Activated CD4-positive, alpha-beta T cell treated with anti-CD3 and anti-CD28 coated beads for 36 hours (primary cell): ENCODE measurements at regions not wholly inside any gene's neighbourhood (a gene's known extent, or its start where the extent isn't known, plus 50 kb on each side); places are given as distances from the start of the nearest gene placed in this dataset.

ENCODE experiments used
- ATAC-seq: fragments of 200-7000 bp; cut with Tn5 transposase; one replicate; pipeline ENCODE4 v1.10.0; 2021; ENCODE audit warnings: mild to moderate bottlenecking, moderate library complexity
- CTCF ChIA-PET: fragments of 350-600 bp; sonication (Branson Sonifier 250); formaldehyde crosslinking; loops from one replicate; lab custom pipeline; 2021; ENCODE audit warnings: antibody characterized with exemption; lab: Charles Lee
- POLR2A ChIA-PET: fragments of 350-600 bp; sonication (Branson Sonifier 250); formaldehyde crosslinking; loops from one replicate; lab custom pipeline; 2021; ENCODE audit warnings: antibody characterized with exemption, inconsistent platforms; lab: Charles Lee
- DNase-seq: peaks from one replicate; pipeline ENCODE4 v3.0.0-alpha.2; 2020
- H3K27ac Mint-ChIP-seq: one replicate; pipeline ENCODE4 v1.8.0; 2021; ENCODE audit warnings: mixed read lengths
- H3K27me3 Mint-ChIP-seq: one replicate; pipeline ENCODE4 v1.8.0; 2021; ENCODE audit warnings: mixed read lengths
- H3K36me3 Mint-ChIP-seq: one replicate; pipeline ENCODE4 v1.8.0; 2021; ENCODE audit warnings: low read depth, mixed read lengths
- H3K4me1 Mint-ChIP-seq: one replicate; pipeline ENCODE4 v1.8.0; 2021; ENCODE audit warnings: mixed read lengths
- H3K4me3 Mint-ChIP-seq: one replicate; pipeline ENCODE4 v1.8.0; 2021; ENCODE audit warnings: mild to moderate bottlenecking, moderate library complexity, mixed read lengths
- H3K9me3 Mint-ChIP-seq: one replicate; pipeline ENCODE4 v1.8.0; 2021; ENCODE audit warnings: low read depth, mixed read lengths
- intact Hi-C, 2 experiments: fragments of 100-400 bp; cut with DNase I in 1 of 2; cut with micrococcal nuclease in 1 of 2; formaldehyde crosslinking; loops; one replicate each; pipeline versions ENCODE4 v1.14.2 to v1.15.1; 2022 to 2024; cut with DNase I, micrococcal nuclease

GRCh38 chr2:4354164-4354563 lies 650.8 kb downstream of the DCDC2C start:
- intact Hi-C loops, result no loop called here
- DNase-seq, result no peak
- no peaks in the 10 kb centered on the region for H3K4me1 Mint-ChIP-seq
- no peak overlapping the region for H3K4me3 Mint-ChIP-seq
- no peak for ATAC-seq
- POLR2A ChIA-PET, result no interaction called here
- H3K36me3 Mint-ChIP-seq, result no peaks in the 10 kb centered on the region
- CTCF ChIA-PET, result interaction anchor here (0.6 kb wide), 3 partner anchors 51 to 348 kb away, joined by 3 to 4 read pairs (median 3); no protein-coding TSS in a partner anchor
- peaks cover 14% of the 10 kb centered on the region for H3K9me3 Mint-ChIP-seq
- no peaks in the 10 kb centered on the region for H3K27me3 Mint-ChIP-seq
- H3K27ac Mint-ChIP-seq, result no peak overlapping the region

GRCh38 chr2:4354678-4355077 lies 651.3 kb downstream of the DCDC2C start:
- intact Hi-C loops, result no loop called here
- H3K4me3 Mint-ChIP-seq, result no peak overlapping the region
- no peaks in the 10 kb centered on the region for H3K36me3 Mint-ChIP-seq
- no peaks in the 10 kb centered on the region for H3K4me1 Mint-ChIP-seq
- no peak for ATAC-seq
- DNase-seq, result peak; percentile 24
- ChIA-PET POLR2A (no interaction called here), CTCF (interaction anchor here (0.6 kb wide), 1 partner anchor 50 kb away, joined by 3 read pairs; no protein-coding TSS in a partner anchor)
- H3K27me3 Mint-ChIP-seq, result no peaks in the 10 kb centered on the region
- H3K27ac Mint-ChIP-seq, result no peak overlapping the region
- H3K9me3 Mint-ChIP-seq, result peaks cover 14% of the 10 kb centered on the region

GRCh38 chr2:4356109-4356508 lies 652.7 kb downstream of the DCDC2C start:
- Mint-ChIP-seq H3K9me3 (peaks cover 8% of the 10 kb centered on the region), H3K4me3 (no peak overlapping the region), H3K27me3 (no peaks in the 10 kb centered on the region), H3K36me3 (no peaks in the 10 kb centered on the region), H3K27ac (no peak overlapping the region), H3K4me1 (no peaks in the 10 kb centered on the region)
- DNase-seq (no peak), ATAC-seq (no peak)
- POLR2A ChIA-PET, result no interaction called here
- intact Hi-C loops, result no loop called here
- CTCF ChIA-PET, result no interaction called here

- no peak overlapping the region for H3K27ac Mint-ChIP-seq
- DNase-seq, result no peak
- peaks cover 5% of the 10 kb centered on the region for H3K9me3 Mint-ChIP-seq
- H3K4me3 Mint-ChIP-seq, result no peak overlapping the region
- no peak for ATAC-seq
- intact Hi-C loops, result no loop called here
- CTCF ChIA-PET, result no interaction called here
- POLR2A ChIA-PET, result no interaction called here
- no peaks in the 10 kb centered on the region for H3K27me3 Mint-ChIP-seq
- H3K36me3 Mint-ChIP-seq, result no peaks in the 10 kb centered on the region
- no peaks in the 10 kb centered on the region for H3K4me1 Mint-ChIP-seq
Observed at GRCh38 chr2:4356541-4356940, 653.2 kb downstream of the DCDC2C start.

GRCh38 chr2:4357121-4357520 lies 653.7 kb downstream of the DCDC2C start:
- ChIA-PET CTCF (no interaction called here), POLR2A (no interaction called here)
- Mint-ChIP-seq H3K9me3 (peaks cover 5% of the 10 kb centered on the region), H3K36me3 (no peaks in the 10 kb centered on the region), H3K4me1 (no peaks in the 10 kb centered on the region), H3K4me3 (no peak overlapping the region), H3K27ac (no peak overlapping the region), H3K27me3 (no peaks in the 10 kb centered on the region)
- DNase-seq, result no peak
- no peak for ATAC-seq
- intact Hi-C loops, result no loop called here

GRCh38 chr2:4358837-4359236 lies 655.5 kb downstream of the DCDC2C start:
- Mint-ChIP-seq H3K36me3 (no peaks in the 10 kb centered on the region), H3K27me3 (no peaks in the 10 kb centered on the region), H3K27ac (no peak overlapping the region), H3K4me3 (no peak overlapping the region), H3K4me1 (no peaks in the 10 kb centered on the region), H3K9me3 (peaks cover 10% of the 10 kb centered on the region)
- DNase-seq (no peak), ATAC-seq (no peak)
- intact Hi-C loops, result no loop called here
- ChIA-PET CTCF (no interaction called here), POLR2A (no interaction called here)

- no peak overlapping the region for H3K4me3 Mint-ChIP-seq
- CTCF ChIA-PET, result no interaction called here
- POLR2A ChIA-PET, result no interaction called here
- intact Hi-C loops, result no loop called here
- no peak for DNase-seq
- H3K9me3 Mint-ChIP-seq, result peaks cover 25% of the 10 kb centered on the region
- no peak for ATAC-seq
- H3K4me1 Mint-ChIP-seq, result no peaks in the 10 kb centered on the region
- H3K27me3 Mint-ChIP-seq, result no peaks in the 10 kb centered on the region
- no peak overlapping the region for H3K27ac Mint-ChIP-seq
- H3K36me3 Mint-ChIP-seq, result no peaks in the 10 kb centered on the region
Observed at GRCh38 chr2:4368907-4369306, 665.5 kb downstream of the DCDC2C start.

- no peaks in the 10 kb centered on the region for H3K27me3 Mint-ChIP-seq
- no peaks in the 10 kb centered on the region for H3K36me3 Mint-ChIP-seq
- H3K27ac Mint-ChIP-seq, result no peak overlapping the region
- ATAC-seq, result no peak
- CTCF ChIA-PET, result no interaction called here
- peaks cover 28% of the 10 kb centered on the region for H3K9me3 Mint-ChIP-seq
- POLR2A ChIA-PET, result no interaction called here
- intact Hi-C loops, result no loop called here
- DNase-seq, result no peak
- H3K4me1 Mint-ChIP-seq, result no peaks in the 10 kb centered on the region
- no peak overlapping the region for H3K4me3 Mint-ChIP-seq
Observed at GRCh38 chr2:4369826-4370419, 666.5 kb downstream of the DCDC2C start.

GRCh38 chr2:4370422-4371090 lies 667.2 kb downstream of the DCDC2C start:
- H3K27ac Mint-ChIP-seq, result no peak overlapping the region
- CTCF ChIA-PET, result no interaction called here
- intact Hi-C loops, result no loop called here

GRCh38 chr2:4381049-4381448 lies 677.7 kb downstream of the DCDC2C start:
- DNase-seq (no peak), ATAC-seq (no peak)
- no peaks in the 10 kb centered on the region for H3K4me1 Mint-ChIP-seq
- H3K9me3 Mint-ChIP-seq, result peaks cover 6% of the 10 kb centered on the region
- no peaks in the 10 kb centered on the region for H3K36me3 Mint-ChIP-seq
- intact Hi-C loops, result no loop called here
- POLR2A ChIA-PET, result no interaction called here
- H3K27me3 Mint-ChIP-seq, result no peaks in the 10 kb centered on the region
- no peak overlapping the region for H3K4me3 Mint-ChIP-seq
- no peak overlapping the region for H3K27ac Mint-ChIP-seq
- CTCF ChIA-PET, result no interaction called here

More at GRCh38 chr2:4370422-4371090, 667.2 kb downstream of the DCDC2C start:
- H3K4me3 Mint-ChIP-seq, result no peak overlapping the region
- no peaks in the 10 kb centered on the region for H3K36me3 Mint-ChIP-seq
- H3K9me3 Mint-ChIP-seq, result peaks cover 27% of the 10 kb centered on the region
- no peaks in the 10 kb centered on the region for H3K27me3 Mint-ChIP-seq
- no peaks in the 10 kb centered on the region for H3K4me1 Mint-ChIP-seq
- POLR2A ChIA-PET, result no interaction called here
- ATAC-seq (no peak), DNase-seq (no peak)

GRCh38 chr2:4381773-4382172 lies 678.4 kb downstream of the DCDC2C start:
- no peak overlapping the region for H3K4me3 Mint-ChIP-seq
- H3K27me3 Mint-ChIP-seq, result no peaks in the 10 kb centered on the region
- H3K36me3 Mint-ChIP-seq, result no peaks in the 10 kb centered on the region
- H3K27ac Mint-ChIP-seq, result no peak overlapping the region
- intact Hi-C loops, result no loop called here
- POLR2A ChIA-PET, result no interaction called here
- ATAC-seq, result no peak
- DNase-seq, result no peak
- no peaks in the 10 kb centered on the region for H3K4me1 Mint-ChIP-seq
- CTCF ChIA-PET, result no interaction called here
- peaks cover 13% of the 10 kb centered on the region for H3K9me3 Mint-ChIP-seq

GRCh38 chr2:4391013-4391412 lies 687.6 kb downstream of the DCDC2C start:
- CTCF ChIA-PET, result no interaction called here
- DNase-seq, result no peak
- Mint-ChIP-seq H3K9me3 (peaks cover 38% of the 10 kb centered on the region), H3K4me3 (no peak overlapping the region), H3K27ac (no peak overlapping the region), H3K4me1 (no peaks in the 10 kb centered on the region), H3K36me3 (no peaks in the 10 kb centered on the region), H3K27me3 (no peaks in the 10 kb centered on the region)
- no peak for ATAC-seq
- POLR2A ChIA-PET, result no interaction called here
- intact Hi-C loops, result no loop called here
